ENCODE measurements at regions not wholly inside any gene's neighbourhood (a gene's known extent, or its start where the extent isn't known, plus 50 kb on each side); places are given as distances from the start of the nearest gene placed in this dataset.
"Not testable (repeated sequence)": the region's sequence is repeated elsewhere in the genome, so short reads cannot be mapped to it uniquely, and the experiment has no call there.

- H3K36me3 Mint-ChIP-seq (ENCODE audit: low read depth) = no peaks in the 10 kb centered on the region
- H3K4me3 Mint-ChIP-seq = no peak overlapping the region
- peaks cover 20% of the 10 kb centered on the region for H3K4me1 Mint-ChIP-seq
- peaks cover 5% of the 10 kb centered on the region for H3K27me3 Mint-ChIP-seq (ENCODE audit: low read depth)
- H3K9me3 Mint-ChIP-seq = no peaks in the 10 kb centered on the region
- peak overlapping the region; percentile 29 to 79 (median 75) for H3K27ac Mint-ChIP-seq
- no peak for TF ChIP-seq CTCF (IDR thresholded peaks at IDR 0.05; ENCODE audit: unreplicated experiment in 3 of 3)
Observed at GRCh38 chr1:182317611-182318161, 73.9 kb downstream of the GLUL start.

- H3K9me3 Mint-ChIP-seq; H3K36me3 Mint-ChIP-seq (ENCODE audit: low read depth); H3K4me3 Mint-ChIP-seq; H3K27me3 Mint-ChIP-seq (ENCODE audit: low read depth): not testable (repeated sequence)
- Mint-ChIP-seq H3K4me1 (peaks cover 20% of the 10 kb centered on the region), H3K27ac (peak overlapping the region in 1 of 3 experiments; percentile 75)
Observed at GRCh38 chr1:182316454-182316853, 75.1 kb downstream of the GLUL start.

- TF ChIP-seq CTCF (IDR thresholded peaks at IDR 0.05; ENCODE audit: unreplicated experiment in 3 of 3) = no peak
- Mint-ChIP-seq H3K27me3 (ENCODE audit: low read depth) (peaks cover 5% of the 10 kb centered on the region), H3K27ac (peak overlapping the region in 1 of 3 experiments; percentile 30), H3K9me3 (peaks cover 2% of the 10 kb centered on the region), H3K4me3 (no peak overlapping the region), H3K36me3 (ENCODE audit: low read depth) (no peaks in the 10 kb centered on the region), H3K4me1 (peaks cover 20% of the 10 kb centered on the region)
Observed at GRCh38 chr1:182315167-182315556, 76.4 kb downstream of the GLUL start.

- no peak overlapping the region for H3K27ac Mint-ChIP-seq
- TF ChIP-seq CTCF (IDR thresholded peaks at IDR 0.05; ENCODE audit: unreplicated experiment in 3 of 3) = no peak
- no peaks in the 10 kb centered on the region for H3K36me3 Mint-ChIP-seq (ENCODE audit: low read depth)
Observed at GRCh38 chr1:182309631-182310351, 81.8 kb downstream of the GLUL start.

GRCh38 chr1:182308826-182309225, 82.8 kb downstream of the GLUL start:
- H3K27ac Mint-ChIP-seq = no peak overlapping the region
- peaks cover 4% of the 10 kb centered on the region for H3K9me3 Mint-ChIP-seq
- no peak overlapping the region for H3K4me3 Mint-ChIP-seq
- H3K27me3 Mint-ChIP-seq (ENCODE audit: low read depth) = peaks cover 5% of the 10 kb centered on the region
- no peaks in the 10 kb centered on the region for H3K36me3 Mint-ChIP-seq (ENCODE audit: low read depth)
- peaks cover 18% of the 10 kb centered on the region for H3K4me1 Mint-ChIP-seq
- TF ChIP-seq CTCF (IDR thresholded peaks at IDR 0.05; ENCODE audit: unreplicated experiment in 3 of 3) = no peak

More at GRCh38 chr1:182309631-182310351, 81.8 kb downstream of the GLUL start:
- H3K4me3 Mint-ChIP-seq = no peak overlapping the region
- H3K27me3 Mint-ChIP-seq (ENCODE audit: low read depth) = peaks cover 5% of the 10 kb centered on the region
- peaks cover 2% of the 10 kb centered on the region for H3K9me3 Mint-ChIP-seq
- H3K4me1 Mint-ChIP-seq = peaks cover 10% of the 10 kb centered on the region

- H3K36me3 Mint-ChIP-seq (ENCODE audit: low read depth); H3K4me3 Mint-ChIP-seq; H3K9me3 Mint-ChIP-seq; H3K27ac Mint-ChIP-seq; H3K27me3 Mint-ChIP-seq (ENCODE audit: low read depth): not testable (repeated sequence)
- peaks cover 28% of the 10 kb centered on the region for H3K4me1 Mint-ChIP-seq
Observed at GRCh38 chr1:182307486-182307885, 84.1 kb downstream of the GLUL start.

- Mint-ChIP-seq H3K4me1 (peaks cover 41% of the 10 kb centered on the region), H3K27ac (no peak overlapping the region), H3K36me3 (ENCODE audit: low read depth) (no peaks in the 10 kb centered on the region), H3K27me3 (ENCODE audit: low read depth) (peaks cover 14% of the 10 kb centered on the region), H3K4me3 (no peak overlapping the region), H3K9me3 (peaks cover 2% of the 10 kb centered on the region)
- no peak for TF ChIP-seq CTCF (IDR thresholded peaks at IDR 0.05; ENCODE audit: unreplicated experiment in 3 of 3)
Observed at GRCh38 chr1:182305861-182306260, 85.7 kb downstream of the GLUL start.
